Right lung (tissue), 2 donors: ENCODE measurements at regions not wholly inside any gene's neighbourhood (a gene's known extent, or its start where the extent isn't known, plus 50 kb on each side); places are given as distances from the start of the nearest gene placed in this dataset.
A peak's percentile ranks its signal among the peaks of the same experiment; 100 is the strongest.

ENCODE experiments used
- DNase-seq, 2 donors: peaks; one replicate each; pipeline ENCODE4 v3.0.0-alpha.2; 2013

GRCh38 chr9:22285066-22285465, 161.6 kb upstream of the DMRTA1 start:
- no peak for DNase-seq

DNA sequence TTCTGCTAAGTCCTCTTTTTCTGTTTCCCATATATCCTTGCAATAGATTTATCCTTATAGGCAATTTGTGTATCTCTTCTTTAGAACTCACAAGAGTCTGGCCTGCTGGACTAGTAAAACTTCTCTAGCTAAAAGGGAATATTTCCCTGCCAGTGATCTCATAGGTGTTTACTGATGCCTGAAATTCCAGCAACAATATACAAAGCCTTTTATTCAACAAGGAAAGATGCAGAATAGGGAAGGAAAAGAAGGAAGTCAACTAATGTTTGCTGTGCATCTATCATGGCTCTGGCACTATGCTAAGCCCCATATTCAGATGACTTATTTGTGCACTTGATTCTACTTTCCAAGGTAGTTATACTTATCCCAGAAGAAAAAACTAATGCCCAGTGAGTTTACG, 160.0 kb upstream of the DMRTA1 start:
- no peak for DNase-seq

DNA sequence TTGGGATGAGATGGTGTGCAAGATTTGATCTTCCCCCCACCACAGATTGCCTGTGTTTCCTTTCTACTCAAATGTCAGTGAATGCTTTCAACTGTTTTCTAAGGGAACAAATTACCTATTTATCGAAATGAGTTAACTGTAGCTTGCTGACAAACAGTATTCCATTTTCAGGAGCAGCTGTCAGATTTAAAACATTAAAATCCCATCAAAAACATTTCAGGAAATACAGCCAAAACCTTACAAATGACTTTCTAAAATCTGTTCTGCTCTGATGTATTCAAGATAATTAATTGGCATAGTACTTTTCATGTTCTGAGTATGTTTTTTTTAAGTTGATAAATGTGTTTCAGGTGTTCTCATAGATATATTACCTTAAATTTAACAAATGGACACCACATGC, 158.0 kb upstream of the DMRTA1 start:
- DNase-seq, result no peak

DNA sequence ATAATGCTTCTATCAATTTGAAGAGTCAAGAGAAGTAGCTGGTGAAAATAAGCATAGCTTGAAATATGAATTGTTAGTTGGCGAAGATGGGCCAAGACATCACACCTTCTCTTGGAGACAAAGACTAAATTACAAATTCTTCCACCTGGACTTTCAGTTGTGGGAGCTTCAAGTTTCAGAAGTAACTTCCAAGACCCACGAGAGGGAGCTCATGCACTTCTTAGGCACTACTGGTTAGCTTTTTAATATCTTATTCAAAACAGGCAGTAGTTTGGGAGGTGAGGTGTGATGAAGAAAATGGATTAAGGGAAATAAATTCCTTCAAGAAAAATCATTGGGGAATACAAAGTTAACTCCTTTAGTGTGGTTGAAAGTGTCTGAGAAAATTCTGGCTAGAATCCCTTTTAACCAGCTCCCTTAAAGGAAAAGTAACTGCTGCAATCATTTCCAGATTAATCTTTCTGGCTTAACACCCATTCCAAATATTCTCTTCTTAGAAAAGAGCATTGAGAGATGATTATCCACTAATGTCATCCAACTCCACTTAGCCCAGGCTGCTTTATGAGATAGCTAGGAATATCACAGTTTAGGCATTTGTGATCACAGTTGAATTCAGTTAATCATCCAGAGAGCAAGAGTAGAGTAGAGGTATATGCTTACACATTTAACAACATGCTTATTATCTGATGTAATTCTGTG, 139.5 kb upstream of the DMRTA1 start:
- DNase-seq, result peak; percentile 1 to 6

DNA sequence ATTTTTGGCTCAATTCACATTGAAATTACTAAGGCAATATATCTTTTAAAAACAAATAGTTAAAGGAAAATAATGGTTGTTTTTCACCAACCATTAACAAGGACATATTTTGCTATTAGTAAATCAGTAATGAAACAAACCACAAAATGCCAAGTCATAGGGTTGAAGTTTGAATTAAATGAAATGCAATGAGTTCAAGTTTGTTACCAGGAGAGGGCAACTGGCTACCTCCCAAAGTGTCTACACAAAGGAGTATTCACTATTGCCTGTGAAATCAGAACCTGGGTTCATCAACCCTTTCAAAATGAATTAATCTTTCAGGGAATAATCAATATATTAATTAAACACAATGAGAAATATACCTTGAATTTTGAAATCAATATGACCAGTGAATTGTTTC, 138.4 kb upstream of the DMRTA1 start:
- DNase-seq, result no peak

DNA sequence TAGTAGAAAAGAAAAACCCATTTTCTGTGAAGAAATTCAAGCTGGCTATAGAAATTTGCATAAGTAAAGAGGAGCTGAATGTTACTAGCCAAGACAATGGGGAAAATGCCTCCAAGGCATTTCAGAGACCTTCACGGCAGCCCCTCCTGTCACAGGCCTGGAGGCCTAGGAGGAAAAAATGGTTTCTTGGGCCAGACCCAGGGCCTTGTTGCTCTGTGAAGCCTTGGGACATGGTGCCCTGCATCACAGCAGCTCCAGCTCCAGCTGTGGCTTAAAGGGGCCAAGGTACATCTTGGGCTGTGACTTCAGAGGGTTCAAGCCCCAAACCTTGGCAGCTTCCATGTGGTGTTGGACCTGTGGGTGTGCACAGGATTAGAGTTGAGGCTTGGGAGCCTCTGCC, 130.0 kb upstream of the DMRTA1 start:
- no peak for DNase-seq

GRCh38 chr9:22331533-22331932, 115.1 kb upstream of the DMRTA1 start:
- DNase-seq, result no peak

GRCh38 chr9:22332202-22332601, 114.4 kb upstream of the DMRTA1 start:
- DNase-seq, result no peak

GRCh38 chr9:22337261-22337660, 109.4 kb upstream of the DMRTA1 start:
- no peak for DNase-seq

GRCh38 chr9:22342491-22343217, 104.0 kb upstream of the DMRTA1 start:
- no peak for DNase-seq

GRCh38 chr9:22343218-22343611, 103.4 kb upstream of the DMRTA1 start:
- no peak for DNase-seq

- no peak for DNase-seq
These were observed 91.8 kb upstream of the DMRTA1 start for GRCh38 chr9:22354699-22355384.

GRCh38 chr9:22356985-22357384, 89.6 kb upstream of the DMRTA1 start:
- DNase-seq, result no peak

GRCh38 chr9:22363421-22363887, 83.2 kb upstream of the DMRTA1 start:
- no peak for DNase-seq

DNA sequence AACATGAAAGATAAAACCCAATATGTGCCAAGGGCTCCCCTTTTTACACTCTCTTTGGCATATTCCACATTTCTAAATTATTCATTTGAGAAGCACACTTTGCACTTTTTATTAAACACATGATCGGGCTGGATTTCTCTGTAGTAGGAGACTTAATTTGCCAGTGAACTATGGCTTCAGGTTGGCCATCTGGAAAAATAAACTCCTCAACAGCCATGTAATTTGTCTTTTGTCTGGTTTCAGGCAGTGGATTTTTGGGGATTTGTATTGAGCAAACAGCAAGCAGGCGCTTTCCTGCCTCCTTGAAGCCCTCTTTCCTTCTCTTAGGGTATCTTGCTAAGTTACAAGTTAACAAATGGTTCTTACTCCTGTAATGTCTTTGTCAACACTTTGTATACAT, 73.0 kb upstream of the DMRTA1 start:
- DNase-seq, result no peak

GRCh38 chr9:22374051-22374450, 72.6 kb upstream of the DMRTA1 start:
- DNase-seq, result no peak

DNA sequence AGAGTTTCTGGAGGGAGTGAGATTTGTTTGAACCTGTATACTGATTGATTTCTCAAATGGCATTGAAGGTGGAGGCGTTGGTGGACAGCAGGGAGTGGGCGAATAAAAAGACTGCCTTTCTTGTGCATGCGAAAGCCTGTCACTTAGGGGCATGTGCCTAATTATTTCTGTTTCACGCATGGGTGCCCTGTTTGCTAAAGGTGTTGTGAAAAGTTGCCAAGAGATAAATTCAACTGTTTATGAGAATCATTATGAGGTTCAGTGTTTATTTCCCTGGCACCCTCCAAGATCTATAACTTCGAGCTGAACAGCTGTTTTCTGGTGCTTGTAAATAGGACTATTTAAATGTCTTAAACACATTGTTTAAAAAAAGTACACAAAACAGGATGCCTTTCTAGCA, 67.4 kb upstream of the DMRTA1 start:
- no peak for DNase-seq

- DNase-seq, result no peak
These were observed 65.5 kb upstream of the DMRTA1 start for GRCh38 chr9:22381170-22381569.

GRCh38 chr9:22382331-22382730, 64.3 kb upstream of the DMRTA1 start:
- no peak for DNase-seq

- no peak for DNase-seq
These were observed 62.9 kb upstream of the DMRTA1 start for GRCh38 chr9:22383718-22384117.

- no peak for DNase-seq
These were observed 57.4 kb upstream of the DMRTA1 start for GRCh38 chr9:22389271-22389670.

- DNase-seq, result no peak
These were observed 54.1 kb upstream of the DMRTA1 start for GRCh38 chr9:22392523-22392922.

GRCh38 chr9:22395687-22396141, 50.9 kb upstream of the DMRTA1 start:
- DNase-seq, result no peak
